DMS153 (cell line): ENCODE measurements at regions not wholly inside any gene's neighbourhood (a gene's known extent, or its start where the extent isn't known, plus 50 kb on each side); places are given as distances from the start of the nearest gene placed in this dataset.

Experiments used
- DNase-seq: peaks from one replicate; lab custom pipeline; 2025; lab: John Stamatoyannopoulos, UW

DNA sequence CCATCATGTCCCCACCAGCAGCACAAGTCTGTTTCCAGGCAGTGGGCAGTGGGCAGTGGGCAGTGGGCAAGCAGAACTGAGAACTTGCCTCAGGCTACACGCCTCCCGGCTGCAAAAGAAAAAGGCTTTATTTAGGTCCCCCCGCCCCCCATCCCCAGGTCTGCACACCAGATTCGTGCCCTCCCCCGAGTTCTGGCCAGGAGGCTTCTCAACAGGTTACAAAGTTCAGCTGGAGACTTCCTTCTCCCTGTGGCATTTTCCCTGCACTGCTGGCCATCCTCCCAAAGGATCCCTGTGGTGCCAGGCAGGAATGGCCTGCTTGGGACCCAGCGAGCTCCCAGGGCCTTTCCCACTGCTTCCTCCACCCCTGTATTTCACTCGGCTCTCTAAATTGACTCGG is 97.0 kb upstream of the TRIM2 start:
- no peak for DNase-seq

DNA sequence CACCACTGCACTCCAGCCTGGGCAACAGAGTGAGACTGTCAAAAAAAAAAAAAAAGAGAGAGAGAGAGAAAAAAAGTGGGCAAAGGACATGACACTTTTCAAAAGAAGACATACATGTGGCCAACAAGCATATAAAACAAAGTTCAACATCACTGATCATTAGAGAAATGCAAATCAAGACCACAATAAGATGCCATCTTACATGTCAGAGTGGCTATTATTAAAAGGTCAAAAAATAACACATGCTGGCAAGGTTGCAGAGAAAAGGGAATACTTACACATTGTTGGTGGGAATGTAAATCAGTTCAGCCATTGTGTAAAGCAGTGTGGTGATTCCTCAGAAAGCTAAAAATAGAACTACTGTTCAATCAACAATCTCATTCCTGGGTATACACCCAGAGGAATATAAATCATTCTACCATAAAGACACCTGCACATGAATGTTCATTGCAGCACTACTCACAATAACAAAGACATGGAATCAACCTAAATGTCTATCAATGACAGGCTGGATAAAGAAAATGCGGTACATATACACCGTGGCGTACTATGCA is 94.9 kb upstream of the TRIM2 start:
- DNase-seq: no peak

DNA sequence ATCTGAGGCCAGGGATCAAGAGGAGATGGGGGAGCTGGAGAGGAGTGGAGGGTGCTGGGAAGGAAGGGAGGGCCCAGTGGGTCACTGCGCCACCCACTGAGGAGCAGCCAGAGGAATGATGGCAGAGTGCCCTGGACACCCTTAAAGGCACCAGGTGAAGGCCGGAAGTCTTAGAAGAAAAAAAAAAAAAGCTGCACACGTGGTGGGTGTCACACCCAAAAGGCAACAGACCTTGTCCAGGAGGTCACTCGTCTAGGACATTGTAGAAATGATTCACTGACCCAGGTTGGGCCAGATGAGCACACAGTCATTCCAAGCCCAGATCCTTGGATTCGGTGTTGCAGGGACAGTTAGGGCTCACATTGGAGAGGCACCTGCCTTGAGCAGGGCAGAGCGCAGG is 93.5 kb upstream of the TRIM2 start:
- DNase-seq: no peak

DNA sequence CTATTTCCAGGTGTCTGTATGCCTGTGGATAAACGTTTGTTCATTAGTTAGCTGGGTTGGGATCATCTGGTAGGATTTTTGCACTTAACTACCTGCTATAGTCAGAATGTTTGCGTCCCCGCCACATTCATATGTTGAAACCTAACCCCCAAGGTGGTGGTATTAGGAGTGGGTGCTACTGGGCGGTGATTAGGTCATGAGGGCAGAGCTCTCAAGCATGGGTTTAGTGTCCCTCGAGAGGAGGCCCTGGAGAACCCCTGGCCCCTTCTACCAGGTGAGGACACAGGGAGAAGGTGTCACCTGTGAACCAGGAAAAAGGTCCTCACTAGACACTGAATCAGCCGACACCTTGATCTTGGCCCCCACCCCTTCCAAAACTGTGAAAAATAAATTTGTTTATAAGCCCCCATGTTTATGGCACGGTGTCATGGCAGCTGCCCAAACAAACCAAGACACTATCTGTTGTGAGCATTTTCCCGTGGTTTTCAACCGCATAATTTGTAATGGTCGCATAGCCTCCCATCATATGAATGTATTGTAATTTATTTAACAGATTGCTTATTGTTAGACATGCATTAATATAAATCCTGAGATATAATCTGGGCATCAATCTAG is 92.7 kb upstream of the TRIM2 start:
- DNase-seq: no peak

DNA sequence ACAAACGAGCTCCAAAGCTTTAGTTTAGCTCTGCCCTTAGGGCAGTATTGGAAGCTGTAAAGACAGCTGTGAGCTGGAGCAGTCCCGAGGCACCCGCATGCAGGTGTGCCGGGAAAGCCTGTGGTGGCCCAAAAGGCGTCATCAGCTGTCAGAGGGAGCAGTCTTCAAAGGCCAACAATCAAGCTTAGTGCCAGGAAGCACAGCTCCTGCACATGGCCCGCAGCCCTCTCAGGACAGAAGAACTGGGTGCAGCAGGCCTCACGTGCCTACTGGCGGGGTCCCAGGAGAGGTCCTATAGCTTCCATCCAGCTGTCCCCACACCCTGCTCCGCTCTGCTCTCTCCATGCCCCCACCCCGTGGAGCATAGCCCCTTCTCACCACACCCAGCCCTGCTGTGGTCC is 92.2 kb upstream of the TRIM2 start:
- DNase-seq: no peak

DNA sequence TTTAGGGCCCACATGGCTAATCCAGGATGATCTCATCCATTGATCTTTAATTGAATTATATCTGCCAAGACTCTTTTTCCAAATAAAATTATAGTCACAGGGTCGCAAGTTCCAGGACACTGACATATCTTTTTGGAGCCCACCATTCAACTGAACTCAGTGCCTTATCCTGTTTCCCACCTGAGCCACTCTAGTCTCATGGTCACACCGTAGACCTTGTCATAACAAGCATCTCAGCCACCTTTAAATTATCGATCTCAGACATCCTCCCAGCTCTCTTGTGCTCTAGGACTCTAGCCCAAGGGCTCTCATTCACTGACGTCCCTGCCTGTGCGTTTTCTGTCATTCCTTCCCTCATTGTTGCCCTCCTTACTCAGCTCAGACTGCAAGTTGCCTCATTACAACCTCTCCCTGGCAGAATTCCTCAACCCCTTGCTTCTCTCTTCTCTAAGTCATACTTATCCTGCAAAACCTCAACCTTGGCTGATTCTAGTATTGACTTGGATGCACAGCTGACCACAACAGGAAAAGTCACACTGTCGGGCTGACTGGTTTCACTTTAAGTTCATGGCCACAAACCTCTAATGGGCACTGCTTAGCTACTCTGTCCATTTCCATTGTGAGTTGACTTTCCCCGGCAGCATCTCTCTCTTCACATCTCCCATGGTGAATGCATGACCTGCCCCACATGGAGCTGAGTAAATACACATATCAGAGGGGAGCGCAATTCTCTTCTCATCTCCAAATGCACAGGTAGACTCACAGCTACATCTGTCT is 91.0 kb upstream of the TRIM2 start:
- DNase-seq: no peak

DNA sequence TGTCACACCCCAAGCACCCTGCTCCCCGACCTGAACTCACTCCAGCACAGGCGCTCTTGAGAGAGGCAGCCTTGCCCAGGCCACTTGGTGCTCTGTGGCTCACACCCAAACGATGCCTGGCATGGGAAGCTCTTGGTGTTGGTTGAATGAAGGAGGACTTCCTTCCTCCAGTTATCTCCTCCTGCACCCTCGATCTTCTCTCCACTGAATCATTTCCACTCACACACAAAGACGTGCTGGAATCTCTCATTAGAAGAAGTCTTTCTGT is 90.5 kb upstream of the TRIM2 start:
- no peak for DNase-seq

DNA sequence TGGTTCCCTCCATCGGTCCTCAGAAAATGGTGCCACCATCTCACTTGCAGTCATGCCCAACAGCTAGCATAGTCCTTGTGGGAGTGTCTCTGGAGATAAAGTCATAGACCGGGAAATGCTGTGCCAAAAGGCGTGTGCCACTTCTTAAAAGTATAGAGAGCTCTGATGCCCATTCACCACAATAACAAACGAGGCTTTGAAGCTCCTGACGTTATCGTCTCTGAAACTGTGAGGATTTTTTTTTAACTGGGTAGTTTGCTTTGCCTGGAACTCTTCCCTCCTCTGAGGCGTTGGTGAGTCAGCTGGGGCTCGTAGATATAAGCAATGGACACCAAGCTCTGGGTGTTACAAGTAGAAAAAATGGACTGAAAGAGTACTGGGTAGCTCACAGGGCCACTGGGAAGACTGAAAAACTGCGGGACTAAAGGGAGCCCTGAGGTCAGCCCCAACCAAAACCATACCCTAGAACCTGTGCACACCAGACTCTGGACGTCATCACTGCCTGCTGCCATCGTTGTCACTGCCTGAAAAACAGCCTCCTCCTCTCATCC is 89.4 kb upstream of the TRIM2 start:
- DNase-seq: no peak

DNA sequence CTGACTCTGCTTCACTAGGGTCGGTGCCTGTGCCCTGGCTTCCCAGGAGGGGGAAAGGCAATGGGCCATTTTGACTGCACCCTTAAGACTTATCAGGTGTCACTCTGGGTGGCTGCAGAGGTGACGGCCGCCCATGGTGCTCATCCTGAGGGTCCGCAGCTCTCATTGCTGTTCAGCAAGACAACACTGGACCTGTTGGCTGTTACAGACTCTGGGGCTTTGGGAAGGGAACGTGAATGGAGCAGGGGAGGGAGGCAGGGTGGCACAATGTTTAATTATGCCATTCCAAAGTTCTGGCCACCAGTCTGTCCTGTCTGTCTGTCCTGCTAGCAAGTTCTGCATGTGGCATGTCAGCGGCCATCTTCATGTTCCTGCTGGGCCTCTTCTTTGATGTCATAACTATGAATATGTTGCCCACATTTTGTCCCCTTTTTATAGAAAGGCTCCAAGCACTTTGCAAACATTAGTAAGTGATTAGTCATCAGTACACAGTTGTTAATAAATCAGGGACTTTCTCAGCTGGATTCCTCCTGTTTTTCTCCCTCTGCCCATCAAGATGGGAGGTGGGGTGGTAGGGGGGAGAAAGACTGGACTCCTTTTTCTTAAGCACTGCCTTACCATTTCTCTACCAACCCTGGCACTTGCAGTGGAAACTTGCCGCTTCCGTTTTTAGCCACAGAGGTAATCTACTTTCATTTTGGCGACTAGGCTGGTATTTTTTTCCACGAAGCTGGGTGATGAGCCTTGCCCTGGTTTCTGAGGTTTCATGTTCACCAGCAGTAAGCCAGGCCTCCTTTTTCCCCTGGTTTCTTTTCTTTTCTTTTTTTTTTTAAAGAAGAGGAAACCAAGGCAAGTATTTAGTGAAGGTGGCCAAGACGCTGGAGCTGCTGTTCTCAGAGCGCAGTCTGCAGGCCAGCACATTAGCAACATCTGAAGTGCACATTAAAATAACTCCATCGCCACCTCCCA is 88.6 kb upstream of the TRIM2 start:
- DNase-seq: no peak

DNA sequence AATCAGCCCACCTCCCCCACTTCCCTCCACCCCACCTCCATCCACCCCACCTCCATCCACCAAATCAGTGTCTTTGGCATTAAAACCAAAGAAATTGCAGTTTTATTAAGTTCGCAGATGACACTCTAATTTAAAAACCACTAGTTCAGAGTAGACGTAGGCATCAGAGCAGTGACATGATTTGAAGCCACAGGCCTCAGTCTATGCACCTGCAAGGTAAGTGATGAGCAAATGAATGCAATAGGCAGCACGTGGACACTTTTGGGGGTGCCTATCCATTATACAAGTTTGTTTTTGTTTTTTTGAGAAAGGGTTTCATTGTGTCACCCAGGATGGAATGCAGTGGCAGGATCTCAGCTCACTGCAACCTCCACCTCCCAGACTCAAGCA is 88.0 kb upstream of the TRIM2 start:
- no peak for DNase-seq

DNA sequence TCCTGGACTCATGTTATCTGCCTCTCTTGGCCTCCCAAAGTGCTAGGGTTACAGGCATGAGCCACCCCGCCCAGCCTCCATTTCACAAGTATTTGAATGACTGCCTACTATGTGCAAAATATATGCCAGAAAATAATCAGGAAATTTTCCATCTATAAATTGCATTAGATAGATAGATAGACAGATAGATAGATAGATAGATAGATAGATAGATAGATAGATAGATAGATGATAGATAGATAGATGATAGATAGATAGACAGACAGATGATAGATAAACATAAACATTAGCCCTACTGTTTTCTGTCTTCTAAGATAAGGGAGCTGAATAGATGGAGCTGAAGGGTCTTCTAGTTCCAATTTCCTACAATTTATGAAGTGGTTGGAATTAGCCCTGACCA is 87.4 kb upstream of the TRIM2 start:
- no peak for DNase-seq

DNA sequence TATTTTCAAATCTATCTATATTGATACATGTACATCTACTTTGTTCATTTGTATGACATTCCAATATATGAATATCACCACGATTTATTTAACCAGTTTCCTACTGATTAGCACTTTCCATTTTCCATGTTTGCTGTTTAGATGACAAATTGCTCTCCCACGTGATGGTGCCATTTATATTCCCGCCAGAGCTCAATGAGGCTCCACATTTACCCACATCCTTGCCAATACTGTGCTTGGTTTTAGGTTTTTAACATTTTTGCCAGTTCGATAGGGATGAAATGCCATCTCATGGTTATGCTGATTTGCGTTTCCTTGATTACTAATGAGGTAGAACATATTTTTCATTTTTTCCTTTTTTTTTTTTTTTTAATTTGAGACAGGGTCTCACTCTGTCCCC is 86.7 kb upstream of the TRIM2 start:
- no peak for DNase-seq

DNA sequence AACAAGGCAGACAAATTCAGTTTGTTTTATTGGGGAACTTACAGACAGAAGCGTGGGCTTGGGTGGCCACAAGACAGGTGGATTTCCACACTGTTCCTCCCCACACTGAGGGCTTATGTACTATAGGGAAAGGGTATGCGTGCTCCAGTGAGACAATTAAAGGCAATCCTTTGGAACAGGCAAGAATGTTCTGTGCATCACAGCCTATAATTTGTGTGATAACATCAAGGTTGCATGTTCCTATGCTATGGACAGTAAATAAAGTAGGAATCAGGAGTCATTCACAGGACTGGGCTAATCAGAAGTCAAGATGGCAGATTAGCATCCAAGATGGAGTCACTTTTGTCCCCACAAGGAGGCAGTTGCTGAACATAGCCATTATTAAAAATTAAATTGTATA is 84.6 kb upstream of the TRIM2 start:
- DNase-seq: no peak

DNA sequence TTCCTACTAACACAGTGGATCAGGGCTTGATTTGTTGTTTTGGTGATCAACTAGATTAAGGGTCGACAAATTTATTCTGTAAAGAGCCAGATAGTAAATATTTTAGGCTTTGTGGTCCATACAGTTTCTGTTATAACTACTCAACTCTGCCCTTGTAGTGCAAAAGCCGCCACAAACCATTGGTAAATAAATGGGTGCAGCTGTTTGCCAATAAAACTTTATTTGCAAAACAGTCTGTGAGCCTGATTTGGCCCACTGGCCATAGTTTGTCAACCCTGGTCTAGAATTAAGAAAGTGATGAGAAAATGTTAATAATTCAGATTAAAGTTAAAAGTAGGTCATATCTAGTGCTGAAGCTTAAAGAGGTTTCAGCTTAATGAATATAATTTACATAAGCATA is 84.0 kb upstream of the TRIM2 start:
- DNase-seq: no peak

DNA sequence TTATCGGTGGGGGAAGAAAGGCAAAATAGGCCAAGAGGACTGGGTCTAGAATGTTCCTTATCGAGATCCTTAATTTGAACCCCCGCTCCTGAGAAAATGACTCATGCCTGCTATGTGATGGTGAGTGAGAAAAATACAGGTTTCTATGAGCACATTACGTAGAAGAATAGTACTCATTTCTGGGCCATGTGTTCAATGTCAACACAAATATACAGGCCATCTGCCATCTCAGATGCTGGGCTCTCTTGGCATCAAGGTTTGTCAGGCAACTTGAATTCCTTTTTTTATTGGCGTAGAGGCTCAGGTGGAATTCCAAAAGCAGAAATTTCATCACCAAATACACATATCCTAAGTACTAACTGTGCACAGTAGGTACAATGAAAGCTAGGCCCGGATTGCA is 81.4 kb upstream of the TRIM2 start:
- no peak for DNase-seq

DNA sequence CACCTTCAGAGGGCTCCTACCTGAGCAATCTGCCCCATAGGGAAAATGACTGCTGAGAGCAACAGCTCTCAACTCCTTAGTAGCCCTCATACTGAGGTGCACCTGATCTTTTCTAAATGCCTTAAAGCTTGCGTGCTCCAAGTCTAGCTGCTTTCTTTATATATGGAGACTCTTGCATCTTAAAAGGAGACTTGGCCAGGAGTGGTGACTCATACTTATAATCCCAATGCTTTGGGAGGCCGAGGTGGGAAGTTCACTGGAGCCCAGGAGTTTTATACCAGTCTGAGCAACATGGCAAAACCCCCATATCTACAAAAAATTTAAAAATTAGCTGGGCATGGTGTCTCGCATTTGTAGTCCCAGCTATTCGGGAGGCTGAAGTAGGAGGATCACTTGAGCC is 78.1 kb upstream of the TRIM2 start:
- no peak for DNase-seq

DNA sequence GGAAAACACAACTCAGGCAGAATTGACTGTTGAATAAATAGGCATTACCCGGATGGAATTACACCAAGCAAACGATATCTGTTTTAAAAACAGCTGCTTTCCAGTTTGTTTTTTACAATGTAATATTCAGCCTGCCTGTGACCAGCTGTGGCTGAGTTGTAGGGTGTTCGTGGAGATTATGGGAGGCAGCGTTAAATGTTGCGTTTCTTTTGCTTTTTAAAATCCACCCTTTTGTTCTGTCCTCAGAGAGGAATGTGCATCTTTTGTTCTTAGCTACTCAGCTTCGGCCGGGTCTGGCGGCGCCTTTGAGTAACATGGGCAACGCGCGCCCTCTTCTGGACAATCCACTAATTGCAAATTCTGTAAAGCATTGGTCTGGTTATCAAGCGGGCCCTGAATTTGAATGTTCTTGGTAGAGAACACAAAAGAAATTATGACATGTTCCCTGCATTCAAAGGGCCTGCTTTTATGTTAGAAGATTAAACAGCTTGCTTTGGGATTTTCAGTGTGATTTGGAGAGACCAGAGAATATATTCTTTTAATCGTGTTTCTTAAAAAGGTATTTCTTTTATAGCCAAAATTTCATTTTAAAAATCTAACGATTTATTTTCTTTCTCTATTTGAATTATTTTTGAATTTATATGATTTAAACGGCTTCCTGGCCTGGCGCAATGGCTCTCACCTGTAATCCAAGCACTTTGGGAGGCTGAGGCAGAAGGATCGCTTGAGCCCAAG is 76.3 kb upstream of the TRIM2 start:
- DNase-seq: peak; percentile 76

DNA sequence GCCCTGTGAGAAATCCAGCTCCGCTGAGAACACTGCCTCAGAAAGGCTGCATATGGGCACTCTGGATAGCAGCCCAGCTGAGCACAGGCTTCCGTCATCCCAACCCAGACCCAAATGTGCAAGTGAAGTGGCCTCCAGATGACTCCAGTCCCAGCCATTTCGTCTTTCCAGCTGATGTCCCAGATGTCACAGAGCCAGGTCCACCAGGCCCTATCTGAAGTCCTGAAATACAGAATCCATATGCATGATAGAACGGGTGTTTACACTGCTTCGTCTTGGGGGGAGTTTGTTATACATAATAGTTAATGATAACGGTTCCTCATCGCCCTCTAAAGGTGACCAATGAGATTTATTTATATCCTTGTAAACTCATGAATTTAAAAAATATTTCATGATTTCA is 72.6 kb upstream of the TRIM2 start:
- DNase-seq: no peak

DNA sequence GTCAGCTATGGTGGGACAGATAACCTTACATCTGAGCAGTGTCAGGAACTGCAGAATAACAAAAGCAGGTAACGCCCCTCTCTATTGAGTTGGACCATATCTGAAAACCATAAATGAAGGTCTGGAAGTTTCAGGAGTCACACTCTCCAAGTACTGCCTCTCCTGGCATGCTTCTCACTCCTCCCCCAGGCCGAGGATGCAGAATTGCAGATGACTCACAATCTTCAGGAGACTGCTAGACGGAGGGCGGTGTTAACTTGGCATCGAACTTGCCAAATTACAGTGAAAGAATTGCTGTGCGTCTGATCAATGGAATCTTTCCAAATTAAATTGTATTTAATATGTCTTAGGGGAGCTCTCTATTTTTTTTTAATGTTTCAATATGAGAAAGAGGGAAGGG is 67.1 kb upstream of the TRIM2 start:
- DNase-seq: no peak

DNA sequence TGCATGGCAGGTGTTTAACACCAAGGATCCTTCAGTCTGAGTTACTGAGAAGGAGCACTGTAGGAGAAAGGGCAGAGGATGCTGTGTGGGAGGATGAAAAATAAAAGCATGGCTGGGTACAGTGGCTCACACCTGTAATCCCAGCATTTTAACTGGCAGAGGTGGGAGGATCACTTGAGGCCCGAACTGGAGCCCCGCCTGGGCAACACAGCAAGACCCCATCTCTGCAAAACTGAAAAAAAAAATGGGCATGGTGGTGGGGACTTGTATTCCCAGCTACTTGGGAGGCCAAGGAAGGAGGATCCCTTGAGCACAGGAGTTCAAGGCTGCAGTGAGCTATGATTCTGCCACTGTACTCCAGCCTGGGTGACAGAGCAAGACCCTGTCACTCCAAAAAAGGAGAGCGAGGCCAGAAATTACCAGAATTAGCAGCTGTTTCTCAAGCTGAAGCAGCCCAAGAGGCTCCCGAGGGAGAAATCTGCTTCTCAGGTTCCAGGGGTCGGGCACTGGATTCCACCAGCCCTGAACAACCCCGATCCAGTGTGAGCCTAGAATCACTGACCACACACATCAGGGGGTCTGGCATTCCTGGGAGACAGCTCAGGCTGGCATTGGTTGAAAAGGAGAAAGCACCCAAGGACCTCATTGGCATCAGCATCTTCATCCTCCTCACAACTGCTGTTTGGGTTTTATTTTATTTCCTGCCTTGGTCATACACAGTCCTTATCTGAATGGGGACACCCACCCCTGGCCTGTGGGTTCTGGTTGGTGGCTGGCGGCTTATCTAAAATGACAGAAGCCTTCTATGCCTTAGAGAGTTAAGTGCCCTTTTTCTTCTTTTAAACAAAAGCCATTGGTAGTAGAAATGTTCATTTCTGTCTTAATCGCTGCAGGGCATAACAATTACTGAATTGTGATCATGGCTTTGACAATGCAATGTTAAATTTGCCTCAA is 66.3 kb upstream of the TRIM2 start:
- no peak for DNase-seq

DNA sequence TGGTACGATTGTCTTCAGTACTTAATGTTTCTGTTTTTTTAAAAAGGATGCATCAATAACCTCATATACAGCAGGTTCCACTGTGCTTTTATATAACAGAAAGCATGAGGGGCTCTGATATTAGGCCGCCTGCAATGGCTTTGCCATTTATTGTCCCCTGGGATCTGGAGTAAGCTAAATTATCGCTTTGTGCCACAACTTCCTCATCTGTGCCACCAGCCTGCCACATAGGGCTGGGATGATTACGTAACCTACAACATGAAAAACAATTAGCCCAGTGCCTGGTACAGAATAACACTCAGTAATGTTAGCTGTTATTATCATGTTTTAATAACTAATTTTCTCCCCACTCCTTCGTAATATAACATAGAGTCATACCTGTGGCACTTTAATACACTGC is 65.5 kb upstream of the TRIM2 start:
- DNase-seq: peak; percentile 15
